ENCODE measurements at regions not wholly inside any gene's neighbourhood (a gene's known extent, or its start where the extent isn't known, plus 50 kb on each side); places are given as distances from the start of the nearest gene placed in this dataset.

DNA sequence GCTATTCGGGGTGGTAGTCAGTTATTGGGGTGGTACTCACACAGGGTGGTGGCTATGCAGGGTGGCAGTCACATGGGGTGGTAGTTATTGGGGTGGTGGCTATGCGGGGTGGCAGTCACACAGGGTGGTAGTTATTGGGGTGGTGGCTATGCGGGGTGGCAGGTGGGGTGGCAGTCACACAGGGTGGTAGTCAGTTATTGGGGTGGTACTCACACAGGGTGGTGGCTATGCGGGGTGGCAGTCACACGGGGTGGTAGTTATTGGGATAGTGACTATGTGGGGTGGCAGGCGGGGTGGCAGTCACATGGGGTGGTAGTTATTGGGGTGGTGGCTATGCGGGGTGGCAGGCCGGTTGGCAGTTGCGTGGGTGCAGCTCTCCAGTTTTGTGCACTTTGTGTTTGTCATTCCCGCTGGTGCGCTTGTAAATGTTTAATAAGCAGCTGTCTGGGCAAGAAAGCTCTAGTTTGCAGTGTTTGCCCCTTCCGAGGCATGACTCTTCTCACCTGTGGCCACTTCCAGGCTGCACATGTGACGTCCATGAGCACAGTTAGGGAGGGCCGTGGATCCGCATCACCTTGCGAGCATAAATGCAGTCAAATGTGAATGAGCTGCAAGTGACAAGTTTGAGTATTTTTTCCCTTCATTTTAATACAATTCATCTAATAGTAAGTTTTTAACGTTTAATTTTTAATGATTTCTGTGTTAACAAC is 219.0 kb upstream of the CST7 start:
- TF ChIP-seq POLR2A (IDR thresholded peaks at IDR 0.05; ENCODE audit: low read length) (no peak), GATA1 (IDR thresholded peaks at IDR 0.05; ENCODE audit: low read depth, low read length) (no peak)

Measured in erythroblast (primary cell).